ENCODE measurements at regions not wholly inside any gene's neighbourhood (a gene's known extent, or its start where the extent isn't known, plus 50 kb on each side); places are given as distances from the start of the nearest gene placed in this dataset.
A peak's percentile ranks its signal among the peaks of the same experiment; 100 is the strongest.
"Not testable (repeated sequence)": the region's sequence is repeated elsewhere in the genome, so short reads cannot be mapped to it uniquely, and the experiment has no call there.

- not testable (repeated sequence) for ATAC-seq
Observed at GRCh38 chr2:111373060-111373459, 252.3 kb downstream of the BCL2L11 start.

GRCh38 chr2:111373989-111374388, 253.3 kb downstream of the BCL2L11 start:
- ATAC-seq, result not testable (repeated sequence)

- ATAC-seq, result not testable (repeated sequence)
Observed at GRCh38 chr2:111374734-111375133, 254.0 kb downstream of the BCL2L11 start.

GRCh38 chr2:111375320-111375883, 254.7 kb downstream of the BCL2L11 start:
- not testable (repeated sequence) for ATAC-seq

- ATAC-seq, result not testable (repeated sequence)
Observed at GRCh38 chr2:111376272-111376970, 255.7 kb downstream of the BCL2L11 start.

GRCh38 chr2:111376971-111377352, 256.2 kb downstream of the BCL2L11 start:
- ATAC-seq, result peak; percentile 41

- ATAC-seq, result not testable (repeated sequence)
Observed at GRCh38 chr2:111377386-111377959, 256.8 kb downstream of the BCL2L11 start.

- not testable (repeated sequence) for ATAC-seq
Observed at GRCh38 chr2:111378348-111378747, 257.6 kb downstream of the BCL2L11 start.

GRCh38 chr2:111380733-111381439, 260.2 kb downstream of the BCL2L11 start:
- ATAC-seq, result not testable (repeated sequence)

GRCh38 chr2:111381530-111382306, 261.0 kb downstream of the BCL2L11 start:
- not testable (repeated sequence) for ATAC-seq

GRCh38 chr2:111382507-111382906, 261.8 kb downstream of the BCL2L11 start:
- ATAC-seq, result not testable (repeated sequence)

GRCh38 chr2:111383311-111383710, 262.6 kb downstream of the BCL2L11 start:
- ATAC-seq, result not testable (repeated sequence)

- not testable (repeated sequence) for ATAC-seq
Observed at GRCh38 chr2:111385226-111385957, 264.7 kb downstream of the BCL2L11 start.

- ATAC-seq, result not testable (repeated sequence)
Observed at GRCh38 chr2:111390605-111391004, 269.9 kb downstream of the BCL2L11 start.

- peak; percentile 37 for ATAC-seq
Observed at GRCh38 chr2:111395350-111396128, 274.8 kb downstream of the BCL2L11 start.

GRCh38 chr2:111400598-111401253, 280.0 kb downstream of the BCL2L11 start:
- ATAC-seq, result peak; percentile 13

GRCh38 chr2:111401270-111402140, 280.8 kb downstream of the BCL2L11 start:
- peak; percentile 67 for ATAC-seq

GRCh38 chr2:111402450-111402849, 281.7 kb downstream of the BCL2L11 start:
- ATAC-seq, result peak; percentile 32

GRCh38 chr2:111403287-111403686, 282.6 kb downstream of the BCL2L11 start:
- ATAC-seq, result not testable (repeated sequence)

Data from esophagus mucosa (tissue), 1 donor.